Ishikawa (cell line): ENCODE measurements at regions not wholly inside any gene's neighbourhood (a gene's known extent, or its start where the extent isn't known, plus 50 kb on each side); places are given as distances from the start of the nearest gene placed in this dataset.

Experiments used
- CEBPB ChIP-seq: IDR thresholded peaks from 2 replicates; pipeline ENCODE4 v1.6.1; 2012
- CREB1 ChIP-seq: IDR thresholded peaks from 2 replicates; pipeline ENCODE4 v1.6.1; 2012; ENCODE audit warnings: low read depth
- EGR1 ChIP-seq: IDR thresholded peaks from 2 replicates; pipeline ENCODE4 v1.6.1; 2012
- EP300 ChIP-seq: IDR thresholded peaks from 2 replicates; pipeline ENCODE4 v1.6.1; 2012; ENCODE audit warnings: borderline replicate concordance
- FOXM1 ChIP-seq: IDR thresholded peaks from 2 replicates; pipeline ENCODE4 v1.6.1; 2012; ENCODE audit warnings: low read depth, borderline replicate concordance
- MAX ChIP-seq: IDR thresholded peaks from 2 replicates; pipeline ENCODE4 v1.6.1; 2012
- NFIC ChIP-seq: IDR thresholded peaks from 2 replicates; pipeline ENCODE4 v1.6.1; 2012
- RAD21 ChIP-seq: IDR thresholded peaks from 2 replicates; pipeline ENCODE4 v1.6.1; 2012; ENCODE audit warnings: low read depth
- REST ChIP-seq: IDR thresholded peaks from 2 replicates; pipeline ENCODE4 v1.6.1; 2012; ENCODE audit warnings: low read depth, mild to moderate bottlenecking
- TAF1 ChIP-seq: IDR thresholded peaks from 2 replicates; pipeline ENCODE4 v1.6.1; 2012; ENCODE audit warnings: low read depth, mild to moderate bottlenecking
- TCF12 ChIP-seq: IDR thresholded peaks from 2 replicates; pipeline ENCODE4 v1.6.1; 2012; ENCODE audit warnings: low read depth
- TEAD4 ChIP-seq: IDR thresholded peaks from 2 replicates; pipeline ENCODE4 v1.6.1; 2012
- USF1 ChIP-seq: IDR thresholded peaks from 2 replicates; pipeline ENCODE4 v1.6.1; 2012
- YY1 ChIP-seq: IDR thresholded peaks from 2 replicates; pipeline ENCODE4 v1.6.1; 2012; ENCODE audit warnings: low read depth
- ZBTB7A ChIP-seq: IDR thresholded peaks from 2 replicates; pipeline ENCODE4 v1.6.1; 2012; ENCODE audit warnings: low read depth

- TF ChIP-seq TEAD4, result no peak
- no peak for TF ChIP-seq TAF1
- TF ChIP-seq TCF12, result no peak
- TF ChIP-seq EGR1, result no peak
- no peak for TF ChIP-seq YY1
- no peak for TF ChIP-seq REST
- TF ChIP-seq EP300, result no peak
Observed at GRCh38 chr12:84767079-84767478, 145.5 kb downstream of the SLC6A15 start.

GRCh38 chr12:84766375-84766774 lies 146.2 kb downstream of the SLC6A15 start:
- TF ChIP-seq CEBPB, result no peak
- no peak for TF ChIP-seq TAF1
- no peak for TF ChIP-seq USF1
- no peak for TF ChIP-seq CREB1
- no peak for TF ChIP-seq TEAD4
- TF ChIP-seq EGR1, result no peak
- no peak for TF ChIP-seq ZBTB7A
- no peak for TF ChIP-seq RAD21

GRCh38 chr12:84764001-84764400 lies 148.6 kb downstream of the SLC6A15 start:
- TF ChIP-seq RAD21, result no peak
- TF ChIP-seq USF1, result no peak
- no peak for TF ChIP-seq REST
- TF ChIP-seq EGR1, result no peak
- TF ChIP-seq YY1, result no peak
- TF ChIP-seq TEAD4, result no peak
- no peak for TF ChIP-seq TAF1
- no peak for TF ChIP-seq CREB1
- TF ChIP-seq EP300, result no peak
- no peak for TF ChIP-seq NFIC
- no peak for TF ChIP-seq TCF12
- TF ChIP-seq CEBPB, result no peak
- no peak for TF ChIP-seq FOXM1
- no peak for TF ChIP-seq ZBTB7A
- no peak for TF ChIP-seq MAX

GRCh38 chr12:84763107-84763506 lies 149.5 kb downstream of the SLC6A15 start:
- no peak for TF ChIP-seq USF1
- TF ChIP-seq TAF1, result no peak
- no peak for TF ChIP-seq TCF12
- TF ChIP-seq MAX, result no peak
- TF ChIP-seq TEAD4, result no peak
- TF ChIP-seq REST, result no peak

GRCh38 chr12:84760091-84760865 lies 152.3 kb downstream of the SLC6A15 start:
- no peak for TF ChIP-seq NFIC
- no peak for TF ChIP-seq ZBTB7A
- no peak for TF ChIP-seq TAF1
